Neural progenitor cell (in vitro differentiated cells): ENCODE measurements at regions not wholly inside any gene's neighbourhood (a gene's known extent, or its start where the extent isn't known, plus 50 kb on each side); places are given as distances from the start of the nearest gene placed in this dataset.

Source experiments
- EZH2phosphoT487 ChIP-seq: fragments of 200-600 bp; sonication (generic); IDR thresholded peaks from 2 replicates; pipeline ENCODE4 v1.6.1; 2017; ENCODE audit warnings: antibody characterized with exemption
- TF ChIP-seq, protein P1 (sequence below): fragments of 200-600 bp; sonication (generic); IDR thresholded peaks from 2 replicates; pipeline ENCODE4 v1.5.1; 2017; ENCODE audit warnings: antibody characterized with exemption, mild to moderate bottlenecking

GRCh38 chr3:165439765-165440164, 243.6 kb upstream of the SLITRK3 start:
- TF ChIP-seq, protein P1, sequence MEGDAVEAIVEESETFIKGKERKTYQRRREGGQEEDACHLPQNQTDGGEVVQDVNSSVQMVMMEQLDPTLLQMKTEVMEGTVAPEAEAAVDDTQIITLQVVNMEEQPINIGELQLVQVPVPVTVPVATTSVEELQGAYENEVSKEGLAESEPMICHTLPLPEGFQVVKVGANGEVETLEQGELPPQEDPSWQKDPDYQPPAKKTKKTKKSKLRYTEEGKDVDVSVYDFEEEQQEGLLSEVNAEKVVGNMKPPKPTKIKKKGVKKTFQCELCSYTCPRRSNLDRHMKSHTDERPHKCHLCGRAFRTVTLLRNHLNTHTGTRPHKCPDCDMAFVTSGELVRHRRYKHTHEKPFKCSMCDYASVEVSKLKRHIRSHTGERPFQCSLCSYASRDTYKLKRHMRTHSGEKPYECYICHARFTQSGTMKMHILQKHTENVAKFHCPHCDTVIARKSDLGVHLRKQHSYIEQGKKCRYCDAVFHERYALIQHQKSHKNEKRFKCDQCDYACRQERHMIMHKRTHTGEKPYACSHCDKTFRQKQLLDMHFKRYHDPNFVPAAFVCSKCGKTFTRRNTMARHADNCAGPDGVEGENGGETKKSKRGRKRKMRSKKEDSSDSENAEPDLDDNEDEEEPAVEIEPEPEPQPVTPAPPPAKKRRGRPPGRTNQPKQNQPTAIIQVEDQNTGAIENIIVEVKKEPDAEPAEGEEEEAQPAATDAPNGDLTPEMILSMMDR, result no peak
- TF ChIP-seq EZH2phosphoT487, result no peak
